Ammon's horn (tissue), 1 donor: ENCODE measurements at regions not wholly inside any gene's neighbourhood (a gene's known extent, or its start where the extent isn't known, plus 50 kb on each side); places are given as distances from the start of the nearest gene placed in this dataset.

ENCODE experiments used
- DNase-seq: peaks from one replicate; pipeline ENCODE4 v3.0.0-alpha.2; 2016; ENCODE audit warnings: low spot score

- DNase-seq = no peak
These were observed 602.6 kb downstream of the TLR4 start for GRCh38 chr9:118306801-118307200.

GRCh38 chr9:118313965-118314364 lies 609.8 kb downstream of the TLR4 start:
- no peak for DNase-seq

- DNase-seq = no peak
These were observed 612.7 kb downstream of the TLR4 start for GRCh38 chr9:118316831-118317343.

- DNase-seq = no peak
These were observed 614.7 kb downstream of the TLR4 start for GRCh38 chr9:118318770-118319431.

GRCh38 chr9:118321788-118322187 lies 617.6 kb downstream of the TLR4 start:
- DNase-seq = no peak

GRCh38 chr9:118324706-118325105 lies 620.5 kb downstream of the TLR4 start:
- DNase-seq = no peak

- no peak for DNase-seq
These were observed 621.6 kb downstream of the TLR4 start for GRCh38 chr9:118325757-118326156.

- DNase-seq = no peak
These were observed 622.1 kb downstream of the TLR4 start for GRCh38 chr9:118326326-118326725.

GRCh38 chr9:118330191-118330986 lies 626.2 kb downstream of the TLR4 start:
- no peak for DNase-seq

- peak; percentile 2 for DNase-seq
These were observed 627.4 kb downstream of the TLR4 start for GRCh38 chr9:118331622-118332045.

GRCh38 chr9:118336250-118336942 lies 632.2 kb downstream of the TLR4 start:
- DNase-seq = no peak

GRCh38 chr9:118336943-118337330 lies 632.7 kb downstream of the TLR4 start:
- DNase-seq = no peak

- no peak for DNase-seq
These were observed 655.8 kb downstream of the TLR4 start for GRCh38 chr9:118360036-118360435.

- no peak for DNase-seq
These were observed 657.9 kb downstream of the TLR4 start for GRCh38 chr9:118362123-118362522.

- no peak for DNase-seq
These were observed 658.4 kb downstream of the TLR4 start for GRCh38 chr9:118362596-118362995.

GRCh38 chr9:118364266-118365106 lies 660.3 kb downstream of the TLR4 start:
- DNase-seq = no peak

GRCh38 chr9:118366228-118366627 lies 662.0 kb downstream of the TLR4 start:
- DNase-seq = no peak

GRCh38 chr9:118367383-118367782 lies 663.2 kb downstream of the TLR4 start:
- DNase-seq = no peak

GRCh38 chr9:118384531-118385100 lies 680.4 kb downstream of the TLR4 start:
- DNase-seq = no peak

- no peak for DNase-seq
These were observed 691.2 kb downstream of the TLR4 start for GRCh38 chr9:118395415-118395814.

GRCh38 chr9:118401546-118401945 lies 697.3 kb downstream of the TLR4 start:
- no peak for DNase-seq
